HG02885 (cell line): ENCODE measurements at regions not wholly inside any gene's neighbourhood (a gene's known extent, or its start where the extent isn't known, plus 50 kb on each side); places are given as distances from the start of the nearest gene placed in this dataset.

Experiments used
- ATAC-seq: cut with Tn5 transposase; IDR thresholded peaks from one replicate; pipeline ENCODE4 v1.9.1; 2021; ENCODE audit warnings: mild to moderate bottlenecking; ENCODE audit not compliant: unreplicated experiment, poor library complexity

- no peak for ATAC-seq
Observed at GRCh38 chr4:122555216-122555615, 65.7 kb downstream of the IL21 start.

- ATAC-seq = no peak
Observed at GRCh38 chr4:122553432-122553831, 67.4 kb downstream of the IL21 start.

GRCh38 chr4:122552898-122553297 lies 68.0 kb downstream of the IL21 start:
- no peak for ATAC-seq

- no peak for ATAC-seq
Observed at GRCh38 chr4:122548886-122549630, 71.8 kb downstream of the IL21 start.

- no peak for ATAC-seq
Observed at GRCh38 chr4:122548452-122548851, 72.4 kb downstream of the IL21 start.

- peak; percentile 92 for ATAC-seq
Observed at GRCh38 chr4:122542411-122543236, 78.2 kb downstream of the IL21 start.

GRCh38 chr4:122541996-122542395 lies 78.9 kb downstream of the IL21 start:
- ATAC-seq = peak; percentile 21

- no peak for ATAC-seq
Observed at GRCh38 chr4:122540838-122541237, 80.0 kb downstream of the IL21 start.

GRCh38 chr4:122539861-122540465 lies 80.9 kb downstream of the IL21 start:
- no peak for ATAC-seq

- ATAC-seq = no peak
Observed at GRCh38 chr4:122537388-122538135, 81.0 kb upstream of the IL2 start.

GRCh38 chr4:122536001-122536400 lies 79.5 kb upstream of the IL2 start:
- no peak for ATAC-seq

GRCh38 chr4:122534776-122535175 lies 78.3 kb upstream of the IL2 start:
- no peak for ATAC-seq

- no peak for ATAC-seq
Observed at GRCh38 chr4:122533841-122534240, 77.3 kb upstream of the IL2 start.

GRCh38 chr4:122532766-122533165 lies 76.2 kb upstream of the IL2 start:
- ATAC-seq = no peak

- no peak for ATAC-seq
Observed at GRCh38 chr4:122531514-122531913, 75.0 kb upstream of the IL2 start.

- ATAC-seq = no peak
Observed at GRCh38 chr4:122531038-122531437, 74.5 kb upstream of the IL2 start.

- ATAC-seq = no peak
Observed at GRCh38 chr4:122528879-122529278, 72.4 kb upstream of the IL2 start.

GRCh38 chr4:122525865-122526264 lies 69.3 kb upstream of the IL2 start:
- no peak for ATAC-seq

GRCh38 chr4:122524176-122524575 lies 67.7 kb upstream of the IL2 start:
- no peak for ATAC-seq

GRCh38 chr4:122522944-122523343 lies 66.4 kb upstream of the IL2 start:
- ATAC-seq = no peak

- ATAC-seq = no peak
Observed at GRCh38 chr4:122517345-122517744, 60.8 kb upstream of the IL2 start.
